Activated naive CD4-positive, alpha-beta T cell treated with anti-CD3 and anti-CD28 coated beads, Interleukin-2, amount 10 ng/mL, durations not matched to agents 7 days and 5 days (primary cell): ENCODE measurements at regions not wholly inside any gene's neighbourhood (a gene's known extent, or its start where the extent isn't known, plus 50 kb on each side); places are given as distances from the start of the nearest gene placed in this dataset.

Experiments
- CTCF ChIA-PET: fragments of 350-600 bp; sonication (Branson Sonifier 250); formaldehyde crosslinking; loops from one replicate; lab custom pipeline; 2021; ENCODE audit warnings: antibody characterized with exemption; lab: Charles Lee
- DNase-seq: peaks from one replicate; pipeline ENCODE4 v3.0.0-alpha.2; 2020
- H3K27ac Mint-ChIP-seq: one replicate; pipeline ENCODE4 v1.8.0; 2021; ENCODE audit warnings: mild to moderate bottlenecking, moderate library complexity, mixed read lengths
- H3K27me3 Mint-ChIP-seq: one replicate; pipeline ENCODE4 v1.8.0; 2021; ENCODE audit warnings: mild to moderate bottlenecking, mixed read lengths
- H3K36me3 Mint-ChIP-seq: one replicate; pipeline ENCODE4 v1.8.0; 2021; ENCODE audit warnings: mixed read lengths
- H3K4me1 Mint-ChIP-seq: one replicate; pipeline ENCODE4 v1.8.0; 2021; ENCODE audit warnings: mixed read lengths
- H3K4me3 Mint-ChIP-seq: one replicate; pipeline ENCODE4 v1.8.0; 2021; ENCODE audit warnings: mild to moderate bottlenecking, moderate library complexity, mixed read lengths
- H3K9me3 Mint-ChIP-seq: one replicate; pipeline ENCODE4 v1.8.0; 2021; ENCODE audit warnings: mixed read lengths

DNA sequence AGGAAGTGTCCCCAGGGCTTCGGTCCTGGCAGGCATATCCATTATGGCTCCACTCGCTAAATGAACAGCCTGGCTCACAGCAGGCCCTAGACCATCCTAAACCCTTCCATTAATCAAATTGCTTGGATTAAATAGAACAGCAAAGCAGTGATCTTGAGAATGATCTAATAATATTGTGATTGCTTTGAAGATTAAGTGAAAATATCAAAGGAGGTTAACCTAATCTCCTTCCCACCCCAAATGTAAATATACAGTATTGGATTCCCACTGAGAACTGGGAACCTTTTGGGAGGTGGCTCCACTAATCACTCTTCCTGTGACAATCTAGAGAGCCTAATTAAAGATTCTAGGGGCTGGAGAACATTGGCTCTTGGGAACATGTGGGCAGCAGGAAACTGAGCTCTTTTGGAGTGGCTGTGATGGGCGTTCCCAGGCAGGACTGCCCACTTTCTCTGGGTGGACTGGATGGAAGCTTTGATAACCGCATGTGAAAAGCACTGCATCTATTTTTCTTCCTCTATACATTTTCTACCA lies 68.3 kb upstream of the FRMD1 start:
- H3K4me3 Mint-ChIP-seq, result no peak overlapping the region
- DNase-seq, result no peak
- no peaks in the 10 kb centered on the region for H3K9me3 Mint-ChIP-seq
- H3K27ac Mint-ChIP-seq, result no peak overlapping the region
- CTCF ChIA-PET, result no interaction called here
- no peaks in the 10 kb centered on the region for H3K4me1 Mint-ChIP-seq
- no peaks in the 10 kb centered on the region for H3K27me3 Mint-ChIP-seq
- no peaks in the 10 kb centered on the region for H3K36me3 Mint-ChIP-seq

GRCh38 chr6:168145747-168146596 lies 67.0 kb upstream of the FRMD1 start:
- Mint-ChIP-seq H3K36me3 (no peaks in the 10 kb centered on the region), H3K4me3 (no peak overlapping the region), H3K27ac (no peak overlapping the region), H3K27me3 (no peaks in the 10 kb centered on the region), H3K4me1 (no peaks in the 10 kb centered on the region), H3K9me3 (no peaks in the 10 kb centered on the region)
- no peak for DNase-seq
- CTCF ChIA-PET, result no interaction called here

- CTCF ChIA-PET, result no interaction called here
- H3K36me3 Mint-ChIP-seq, result no peaks in the 10 kb centered on the region
- H3K27ac Mint-ChIP-seq, result no peak overlapping the region
- H3K27me3 Mint-ChIP-seq, result peaks cover 3% of the 10 kb centered on the region
- no peaks in the 10 kb centered on the region for H3K4me1 Mint-ChIP-seq
- no peaks in the 10 kb centered on the region for H3K9me3 Mint-ChIP-seq
- DNase-seq, result no peak
- no peak overlapping the region for H3K4me3 Mint-ChIP-seq
Measured at GRCh38 chr6:168139121-168139520, 60.1 kb upstream of the FRMD1 start.

DNA sequence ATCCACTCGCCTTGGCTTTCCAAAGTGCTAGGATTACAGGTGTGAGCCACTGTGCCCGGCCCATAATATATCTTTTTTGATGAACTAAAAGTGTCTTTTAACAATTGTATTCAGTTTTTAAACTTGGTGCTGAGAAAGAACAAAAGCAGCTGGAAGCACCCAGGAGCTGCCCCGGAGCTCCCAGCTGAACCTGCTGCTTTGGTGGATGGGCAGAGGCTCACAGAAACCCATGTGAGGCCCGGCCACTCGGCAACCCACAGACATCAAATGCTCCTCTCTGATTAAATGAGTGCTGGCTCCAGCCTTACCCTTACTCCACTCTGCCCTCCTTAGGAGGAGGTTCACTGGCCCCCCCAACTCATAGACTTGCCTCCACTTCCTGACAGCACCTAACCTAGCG lies 59.4 kb upstream of the FRMD1 start:
- H3K36me3 Mint-ChIP-seq, result no peaks in the 10 kb centered on the region
- H3K9me3 Mint-ChIP-seq, result no peaks in the 10 kb centered on the region
- H3K27ac Mint-ChIP-seq, result no peak overlapping the region
- CTCF ChIA-PET, result no interaction called here
- no peaks in the 10 kb centered on the region for H3K4me1 Mint-ChIP-seq
- H3K27me3 Mint-ChIP-seq, result peaks cover 10% of the 10 kb centered on the region
- no peak overlapping the region for H3K4me3 Mint-ChIP-seq
- no peak for DNase-seq

GRCh38 chr6:168137024-168137423 lies 58.0 kb upstream of the FRMD1 start:
- no peak overlapping the region for H3K4me3 Mint-ChIP-seq
- no peak for DNase-seq
- H3K27me3 Mint-ChIP-seq, result peaks cover 24% of the 10 kb centered on the region
- no peaks in the 10 kb centered on the region for H3K36me3 Mint-ChIP-seq
- CTCF ChIA-PET, result no interaction called here
- H3K27ac Mint-ChIP-seq, result no peak overlapping the region
- no peaks in the 10 kb centered on the region for H3K4me1 Mint-ChIP-seq
- no peaks in the 10 kb centered on the region for H3K9me3 Mint-ChIP-seq

DNA sequence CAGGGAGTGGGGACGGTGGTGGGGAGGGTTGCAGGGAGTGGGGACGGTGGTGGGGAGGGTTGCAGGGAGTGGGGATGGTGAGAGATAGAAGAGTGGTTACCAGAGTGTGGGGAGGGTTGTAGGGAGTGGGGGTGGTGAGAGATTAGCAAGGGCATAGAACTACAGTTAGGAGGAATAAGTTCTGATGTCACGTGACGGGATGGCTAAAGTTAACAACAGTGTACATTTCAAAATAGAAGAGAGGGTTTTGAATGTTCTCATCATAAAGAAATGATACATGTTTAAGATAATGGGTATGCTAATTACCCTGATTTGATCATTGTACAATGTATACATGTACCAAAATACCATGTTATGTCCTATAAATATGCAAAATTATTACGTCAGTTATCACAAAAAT lies 57.6 kb upstream of the FRMD1 start:
- CTCF ChIA-PET, result no interaction called here
- Mint-ChIP-seq H3K27me3 (peaks cover 28% of the 10 kb centered on the region), H3K27ac (no peak overlapping the region), H3K9me3 (no peaks in the 10 kb centered on the region), H3K4me3 (no peak overlapping the region), H3K4me1 (no peaks in the 10 kb centered on the region), H3K36me3 (no peaks in the 10 kb centered on the region)
- no peak for DNase-seq

- Mint-ChIP-seq H3K27ac (no peak overlapping the region), H3K4me3 (no peak overlapping the region), H3K4me1 (no peaks in the 10 kb centered on the region), H3K27me3 (peaks cover 34% of the 10 kb centered on the region), H3K9me3 (no peaks in the 10 kb centered on the region), H3K36me3 (no peaks in the 10 kb centered on the region)
- no peak for DNase-seq
- CTCF ChIA-PET, result no interaction called here
Measured at GRCh38 chr6:168136001-168136400, 57.0 kb upstream of the FRMD1 start.

- H3K4me3 Mint-ChIP-seq, result no peak overlapping the region
- H3K9me3 Mint-ChIP-seq, result no peaks in the 10 kb centered on the region
- no peak overlapping the region for H3K27ac Mint-ChIP-seq
- CTCF ChIA-PET, result no interaction called here
- H3K36me3 Mint-ChIP-seq, result no peaks in the 10 kb centered on the region
- DNase-seq, result no peak
- H3K4me1 Mint-ChIP-seq, result no peaks in the 10 kb centered on the region
- peaks cover 40% of the 10 kb centered on the region for H3K27me3 Mint-ChIP-seq
Measured at GRCh38 chr6:168134560-168135201, 55.7 kb upstream of the FRMD1 start.

- CTCF ChIA-PET, result no interaction called here
- Mint-ChIP-seq H3K27me3 (peaks cover 40% of the 10 kb centered on the region), H3K4me3 (no peak overlapping the region), H3K36me3 (no peaks in the 10 kb centered on the region), H3K4me1 (no peaks in the 10 kb centered on the region), H3K9me3 (no peaks in the 10 kb centered on the region), H3K27ac (no peak overlapping the region)
- DNase-seq, result no peak
Measured at GRCh38 chr6:168133687-168134559, 54.9 kb upstream of the FRMD1 start.

- no peak for DNase-seq
- H3K4me1 Mint-ChIP-seq, result no peaks in the 10 kb centered on the region
- peaks cover 40% of the 10 kb centered on the region for H3K27me3 Mint-ChIP-seq
- CTCF ChIA-PET, result no interaction called here
- no peak overlapping the region for H3K4me3 Mint-ChIP-seq
- H3K36me3 Mint-ChIP-seq, result no peaks in the 10 kb centered on the region
- no peak overlapping the region for H3K27ac Mint-ChIP-seq
- H3K9me3 Mint-ChIP-seq, result no peaks in the 10 kb centered on the region
Measured at GRCh38 chr6:168133168-168133561, 54.2 kb upstream of the FRMD1 start.

DNA sequence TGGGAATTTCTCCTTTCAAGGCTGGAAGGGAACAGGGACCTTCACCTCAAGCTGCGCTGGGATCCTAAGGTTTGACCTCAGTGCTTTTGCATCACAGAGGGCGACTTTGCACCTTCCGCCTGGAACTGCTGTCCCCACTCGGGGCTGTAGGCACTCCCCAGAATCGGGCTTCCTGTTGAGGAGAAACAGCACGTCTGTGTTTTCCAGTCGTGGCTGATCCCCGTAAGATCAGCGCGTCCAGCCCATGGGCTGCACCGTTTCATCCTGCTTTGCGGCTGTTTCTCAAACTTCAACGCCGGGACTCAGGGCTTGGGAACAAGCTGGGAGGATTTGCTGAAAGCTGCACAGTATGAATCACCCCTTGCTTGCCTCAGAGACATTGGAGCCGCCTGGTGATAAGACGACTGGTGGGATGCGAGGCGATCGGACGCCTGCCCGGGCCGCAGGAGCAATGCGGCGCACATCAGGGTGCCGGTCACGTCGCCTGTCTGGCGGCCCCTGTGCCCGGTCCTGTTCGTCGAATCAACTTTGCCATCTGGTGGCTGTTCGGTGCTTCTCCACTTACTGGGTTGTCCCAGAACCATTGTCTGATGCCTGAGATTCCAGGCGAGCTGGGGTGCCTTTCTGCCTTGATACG lies 53.6 kb upstream of the FRMD1 start:
- CTCF ChIA-PET, result no interaction called here

GRCh38 chr6:168131464-168132415 lies 52.7 kb upstream of the FRMD1 start:
- Mint-ChIP-seq H3K27me3 (peaks cover 40% of the 10 kb centered on the region), H3K9me3 (no peaks in the 10 kb centered on the region), H3K36me3 (no peaks in the 10 kb centered on the region), H3K4me1 (no peaks in the 10 kb centered on the region), H3K27ac (no peak overlapping the region), H3K4me3 (no peak overlapping the region)
- no peak for DNase-seq
- CTCF ChIA-PET, result no interaction called here

More for the DNA sequence above, 53.6 kb upstream of the FRMD1 start:
- Mint-ChIP-seq H3K27ac (no peak overlapping the region), H3K9me3 (no peaks in the 10 kb centered on the region), H3K36me3 (no peaks in the 10 kb centered on the region), H3K27me3 (peaks cover 40% of the 10 kb centered on the region), H3K4me1 (no peaks in the 10 kb centered on the region), H3K4me3 (no peak overlapping the region)
- DNase-seq, result no peak

GRCh38 chr6:168130697-168131371 lies 51.8 kb upstream of the FRMD1 start:
- H3K27me3 Mint-ChIP-seq, result peaks cover 40% of the 10 kb centered on the region
- no peaks in the 10 kb centered on the region for H3K36me3 Mint-ChIP-seq
- H3K27ac Mint-ChIP-seq, result no peak overlapping the region
- H3K4me3 Mint-ChIP-seq, result no peak overlapping the region
- no peaks in the 10 kb centered on the region for H3K4me1 Mint-ChIP-seq
- CTCF ChIA-PET, result no interaction called here
- no peaks in the 10 kb centered on the region for H3K9me3 Mint-ChIP-seq
- no peak for DNase-seq
